ENCODE measurements at regions not wholly inside any gene's neighbourhood (a gene's known extent, or its start where the extent isn't known, plus 50 kb on each side); places are given as distances from the start of the nearest gene placed in this dataset.
A peak's percentile ranks its signal among the peaks of the same experiment; 100 is the strongest.
"Not testable (repeated sequence)": the region's sequence is repeated elsewhere in the genome, so short reads cannot be mapped to it uniquely, and the experiment has no call there.

DNA sequence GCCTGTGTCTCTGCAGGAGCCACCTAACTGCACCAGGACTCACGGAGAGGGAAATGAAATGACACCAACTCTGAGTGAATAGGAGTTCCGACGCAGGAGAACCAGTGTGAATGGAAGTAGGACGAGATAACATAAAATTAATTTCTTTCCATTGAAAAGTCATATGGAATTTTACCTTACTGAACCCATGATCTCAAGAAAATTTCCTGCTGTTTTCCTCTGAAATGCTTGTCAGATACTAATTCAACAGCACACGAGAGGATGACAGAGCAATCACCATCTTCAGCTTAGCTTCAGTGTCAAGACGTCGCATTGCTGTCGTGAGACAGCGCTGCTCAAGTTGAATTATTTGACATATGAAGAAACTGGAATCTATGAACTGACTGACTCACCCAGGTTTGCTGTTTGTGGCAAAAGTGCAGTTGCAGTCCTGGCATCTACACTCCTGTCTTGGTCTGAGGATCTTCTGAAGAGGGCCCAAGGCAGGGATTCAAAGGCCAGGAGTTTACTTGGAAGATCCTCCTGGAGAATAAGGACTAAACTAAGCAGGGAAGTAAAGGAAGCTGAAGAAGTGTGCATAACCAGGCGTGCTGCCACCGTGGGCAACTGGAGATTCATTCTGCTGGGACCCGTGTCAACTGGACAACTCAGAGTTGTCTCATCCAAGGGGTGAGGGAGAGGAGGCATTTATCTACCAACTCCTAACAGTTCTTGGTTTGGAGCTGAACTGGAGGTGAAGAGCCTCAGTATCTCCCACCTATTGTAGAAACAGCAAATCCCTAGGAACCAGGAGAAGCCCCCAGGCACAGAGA, 214.4 kb upstream of the IRS2 start:
- no peak overlapping the region for H3K27ac ChIP-seq
- H3K9ac ChIP-seq = no peak overlapping the region
- peaks cover 15% of the 10 kb centered on the region; the same call in 1 of the 2 replicates for H3K4me1 ChIP-seq
- no peak for TF ChIP-seq Cebpa-rat (IDR thresholded peaks at IDR 0.05)
- H4K20me1 ChIP-seq = no peaks in the 10 kb centered on the region
- no peaks in the 10 kb centered on the region for H3K36me3 ChIP-seq
- no peak overlapping the region for H3K4me3 ChIP-seq
- H3K9me3 ChIP-seq = no peaks in the 10 kb centered on the region; the same call in 1 of the 2 replicates
- H3K27me3 ChIP-seq = no peaks in the 10 kb centered on the region
- H3K4me2 ChIP-seq = no peak overlapping the region

DNA sequence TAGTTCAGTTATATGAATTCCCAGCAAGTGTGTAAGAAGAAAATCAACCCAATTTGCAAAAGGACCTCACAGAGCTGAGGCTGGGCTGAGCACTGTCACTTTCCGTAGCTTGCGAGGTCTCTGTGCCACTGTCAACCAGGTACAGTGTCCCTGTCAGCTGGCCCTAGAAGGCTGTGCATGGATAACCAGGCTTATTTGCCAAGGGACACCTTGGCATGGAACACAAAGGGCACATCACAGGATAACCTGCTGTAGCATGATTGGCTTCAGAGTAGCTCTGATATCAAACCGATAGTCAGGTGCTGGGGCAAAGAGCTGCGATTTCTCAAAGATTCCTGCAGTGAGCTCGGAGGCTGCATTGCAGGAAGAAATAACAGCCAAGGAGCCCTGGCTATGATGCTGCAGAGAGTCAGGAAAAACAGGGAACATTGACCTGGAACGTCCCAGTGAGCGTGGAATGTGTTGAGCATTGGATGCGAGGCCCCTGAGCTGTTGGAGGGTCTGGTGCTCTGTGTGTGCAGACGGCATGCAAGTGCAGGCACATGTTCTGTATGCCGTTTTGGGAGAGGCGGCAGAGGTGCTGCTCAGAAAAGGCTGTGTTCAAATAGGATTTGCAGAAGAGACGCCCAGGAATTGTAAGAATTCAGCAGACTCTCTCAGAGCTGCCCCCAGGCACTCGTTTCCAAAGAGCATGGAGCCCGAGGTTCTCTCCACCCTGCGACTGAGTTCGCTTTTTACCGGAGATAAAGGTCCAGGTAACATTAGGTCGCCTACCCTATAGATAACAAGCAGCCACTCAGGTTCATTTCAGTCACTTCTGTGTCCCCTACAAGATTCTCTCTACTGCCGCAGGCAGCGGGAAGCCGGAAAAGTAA, 213.5 kb upstream of the IRS2 start:
- TF ChIP-seq Cebpa-rat (IDR thresholded peaks at IDR 0.05) = no peak
- Histone ChIP-seq H3K9ac (no peak overlapping the region), H3K36me3 (no peaks in the 10 kb centered on the region), H3K4me3 (no peak overlapping the region), H3K27ac (no peak overlapping the region), H3K4me2 (peak overlapping the region; percentile 4; the same call in 1 of the 2 replicates), H3K4me1 (peaks cover 15% of the 10 kb centered on the region; the same call in 1 of the 2 replicates), H4K20me1 (no peaks in the 10 kb centered on the region), H3K9me3 (peaks cover 7% of the 10 kb centered on the region; the same call in 1 of the 2 replicates), H3K27me3 (no peaks in the 10 kb centered on the region)

DNA sequence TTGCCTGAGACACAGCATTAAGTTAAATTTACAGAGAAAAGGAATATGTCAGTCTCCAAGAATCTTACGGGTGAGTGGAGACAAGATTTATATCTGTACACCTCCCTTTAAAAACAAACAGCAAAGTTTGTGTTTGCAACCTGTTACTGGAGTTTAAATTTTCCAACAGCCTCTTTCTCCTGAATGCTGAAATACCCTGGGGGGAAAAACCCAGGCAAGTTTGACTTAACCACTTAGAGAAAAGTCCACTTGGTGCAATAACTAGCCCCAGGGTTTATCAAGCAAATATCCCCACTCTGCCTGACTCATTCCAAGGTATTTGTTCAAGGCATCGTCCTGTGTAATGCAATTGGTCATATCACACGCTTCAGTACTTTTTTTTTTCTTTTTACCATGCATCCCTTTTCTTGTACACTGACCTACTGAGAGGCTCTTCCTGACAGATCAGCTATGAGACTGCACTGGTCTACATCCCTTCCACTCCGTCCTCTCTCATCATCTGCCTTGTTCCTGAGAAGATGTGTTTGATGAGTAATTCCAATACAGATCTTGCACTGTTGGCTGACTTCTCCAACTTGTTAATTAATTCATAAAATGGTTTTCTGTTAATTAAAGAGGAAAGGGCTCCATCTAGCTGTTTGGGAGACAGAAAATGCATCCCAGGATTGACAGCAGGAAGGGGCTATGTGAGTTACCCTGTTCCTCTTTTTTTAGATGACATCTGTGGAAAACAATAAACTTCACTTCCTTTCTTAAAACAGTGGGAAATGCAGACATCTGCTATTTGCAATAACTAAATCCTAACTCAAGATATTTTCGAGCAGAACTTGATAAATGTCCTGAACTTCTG, 212.5 kb upstream of the IRS2 start:
- no peak for TF ChIP-seq Cebpa-rat (IDR thresholded peaks at IDR 0.05)
- Histone ChIP-seq H3K4me1 (peaks cover 15% of the 10 kb centered on the region; the same call in 1 of the 2 replicates), H3K4me3 (no peak overlapping the region), H4K20me1 (no peaks in the 10 kb centered on the region), H3K9me3 (peaks cover 10% of the 10 kb centered on the region; the same call in 1 of the 2 replicates), H3K36me3 (no peaks in the 10 kb centered on the region), H3K9ac (no peak overlapping the region), H3K4me2 (peak overlapping the region; percentile 4; the same call in 1 of the 2 replicates), H3K27me3 (no peaks in the 10 kb centered on the region), H3K27ac (no peak overlapping the region)

DNA sequence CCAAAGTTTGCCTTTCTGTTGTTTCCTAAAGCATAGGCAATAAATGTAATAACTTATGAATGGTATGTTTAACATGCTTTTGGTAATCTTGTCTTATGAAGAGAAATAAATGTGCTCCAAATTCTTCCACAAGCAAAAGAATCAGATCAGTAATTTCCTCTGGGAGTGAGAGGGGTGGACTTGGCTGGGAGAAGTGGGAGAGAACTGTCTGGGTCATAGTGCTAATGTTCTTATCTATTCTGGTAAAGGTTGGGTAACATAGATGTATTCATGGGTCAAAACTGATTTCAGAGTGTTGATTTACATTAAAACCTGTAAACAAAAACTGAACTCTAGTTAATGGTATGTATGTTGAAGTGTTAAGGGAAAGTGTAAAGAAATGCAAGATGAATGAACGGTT, 211.7 kb upstream of the IRS2 start:
- Histone ChIP-seq H3K27me3 (no peaks in the 10 kb centered on the region), H3K9me3 (peaks cover 12% of the 10 kb centered on the region), H3K27ac (no peak overlapping the region), H3K36me3 (no peaks in the 10 kb centered on the region), H3K4me1 (peaks cover 15% of the 10 kb centered on the region; the same call in 1 of the 2 replicates), H3K4me3 (no peak overlapping the region), H4K20me1 (no peaks in the 10 kb centered on the region), H3K4me2 (no peak overlapping the region), H3K9ac (no peak overlapping the region)
- TF ChIP-seq Cebpa-rat (IDR thresholded peaks at IDR 0.05) = no peak

DNA sequence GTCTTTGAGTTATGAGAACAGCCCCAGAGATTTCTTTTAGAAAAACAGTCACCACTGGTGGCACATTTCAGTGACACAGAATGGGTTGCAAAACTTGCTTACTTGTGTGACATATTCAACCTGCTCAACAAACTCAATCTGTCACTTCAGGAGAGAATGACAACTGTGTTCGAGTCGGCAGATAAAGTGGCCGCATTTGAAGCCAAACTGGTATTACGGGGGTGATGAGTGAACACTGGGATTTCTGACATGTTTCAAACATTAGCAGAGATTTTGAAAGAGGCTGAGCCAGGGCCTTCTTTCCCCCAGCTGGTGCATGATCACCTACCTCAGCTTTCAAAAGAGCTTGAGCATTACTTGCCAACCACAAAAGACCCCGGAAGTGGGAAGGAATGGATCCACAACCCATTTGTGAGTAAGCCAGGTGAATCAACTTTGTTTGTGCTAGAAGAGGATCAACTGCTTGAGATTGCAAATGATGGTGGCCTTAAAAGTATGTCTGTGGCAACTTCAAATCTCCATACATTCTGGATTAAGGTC, 210.7 kb upstream of the IRS2 start:
- H3K4me2 ChIP-seq, H3K27ac ChIP-seq, H3K4me3 ChIP-seq, H3K36me3 ChIP-seq, H4K20me1 ChIP-seq, H3K27me3 ChIP-seq, H3K9ac ChIP-seq: not testable (repeated sequence)
- H3K4me1 ChIP-seq = peaks cover 15% of the 10 kb centered on the region; the same call in 1 of the 2 replicates
- H3K9me3 ChIP-seq = peaks cover 20% of the 10 kb centered on the region

DNA sequence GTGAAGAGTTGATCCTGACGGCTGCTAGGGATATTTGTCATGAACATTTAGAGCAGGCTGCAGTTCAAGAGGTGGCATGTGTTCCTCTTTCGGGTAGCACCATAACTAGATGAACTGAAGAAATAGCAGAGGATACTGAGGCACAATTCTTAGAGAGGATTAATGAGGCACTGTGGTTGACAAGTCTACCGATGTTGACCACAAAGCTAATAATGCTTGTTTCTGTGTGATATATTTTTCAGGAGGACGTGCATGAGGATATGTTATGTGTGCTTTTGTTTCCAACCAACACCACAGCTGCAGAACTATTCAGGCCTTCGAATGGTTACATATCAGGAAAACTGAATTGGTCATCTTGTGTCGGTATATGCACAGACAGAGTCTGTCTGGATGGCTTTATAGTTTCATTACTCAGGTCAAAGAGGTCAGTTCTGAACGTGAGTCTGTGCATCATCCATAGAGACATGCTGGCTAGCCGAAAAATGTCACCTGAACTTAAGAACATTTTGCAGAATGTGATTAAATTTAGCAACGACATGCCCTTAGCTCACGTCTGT, 210.1 kb upstream of the IRS2 start:
- H3K27ac ChIP-seq = no peak overlapping the region
- H4K20me1 ChIP-seq = no peaks in the 10 kb centered on the region
- H3K27me3 ChIP-seq = no peaks in the 10 kb centered on the region
- H3K9ac ChIP-seq = no peak overlapping the region
- H3K36me3 ChIP-seq = no peaks in the 10 kb centered on the region
- peaks cover 20% of the 10 kb centered on the region for H3K9me3 ChIP-seq
- TF ChIP-seq Cebpa-rat (IDR thresholded peaks at IDR 0.05) = no peak
- no peak overlapping the region for H3K4me3 ChIP-seq
- peaks cover 15% of the 10 kb centered on the region; the same call in 1 of the 2 replicates for H3K4me1 ChIP-seq
- H3K4me2 ChIP-seq = no peak overlapping the region

DNA sequence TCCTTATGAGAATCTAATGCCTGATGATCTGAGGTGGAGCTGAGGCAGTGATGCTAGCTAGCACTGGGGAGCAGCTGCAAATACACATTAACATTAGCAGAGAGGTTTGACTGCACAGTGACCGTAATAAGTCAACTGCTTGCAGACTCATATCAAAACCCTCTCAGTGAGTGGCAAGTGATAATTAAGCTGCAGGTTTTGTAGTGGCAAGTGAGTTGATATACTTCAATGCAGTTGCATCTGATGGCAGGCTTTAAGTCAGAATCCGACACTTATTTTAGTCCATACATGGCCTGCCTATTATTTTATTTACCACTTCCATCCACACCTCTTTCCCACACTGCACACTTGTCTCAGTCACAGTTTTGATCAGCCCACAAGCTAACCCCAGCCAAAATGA, 209.2 kb upstream of the IRS2 start:
- Histone ChIP-seq H3K4me1 (peaks cover 15% of the 10 kb centered on the region; the same call in 1 of the 2 replicates), H3K27ac (no peak overlapping the region), H3K36me3 (no peaks in the 10 kb centered on the region), H3K27me3 (no peaks in the 10 kb centered on the region), H4K20me1 (no peaks in the 10 kb centered on the region), H3K9ac (no peak overlapping the region), H3K9me3 (peaks cover 20% of the 10 kb centered on the region), H3K4me3 (no peak overlapping the region), H3K4me2 (no peak overlapping the region)
- TF ChIP-seq Cebpa-rat (IDR thresholded peaks at IDR 0.05) = no peak

DNA sequence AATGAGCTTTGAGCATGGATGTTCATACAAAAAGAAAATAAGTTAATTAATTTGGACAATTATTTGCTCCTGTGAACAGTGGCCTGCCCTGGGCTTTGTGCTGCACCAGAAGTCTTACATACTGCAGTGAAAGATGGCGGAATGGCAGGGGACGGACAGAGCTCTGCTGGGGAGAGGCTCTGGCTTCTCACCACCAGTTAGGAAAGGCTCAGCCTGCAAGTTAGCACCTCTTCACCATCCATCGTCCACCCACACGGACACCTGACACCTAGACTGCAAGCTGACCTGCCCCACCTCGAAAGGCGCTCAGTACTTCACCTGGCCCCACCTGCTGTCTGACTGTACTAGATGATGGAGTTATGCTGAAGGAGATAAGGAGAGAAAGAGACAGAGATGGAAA, 203.9 kb upstream of the IRS2 start:
- Histone ChIP-seq H3K27ac (no peak overlapping the region), H3K9me3 (peaks cover 17% of the 10 kb centered on the region), H3K27me3 (no peaks in the 10 kb centered on the region), H3K4me2 (no peak overlapping the region), H3K36me3 (no peaks in the 10 kb centered on the region), H3K9ac (no peak overlapping the region), H3K4me1 (no peaks in the 10 kb centered on the region), H3K4me3 (no peak overlapping the region), H4K20me1 (no peaks in the 10 kb centered on the region)
- no peak for TF ChIP-seq Cebpa-rat (IDR thresholded peaks at IDR 0.05)

DNA sequence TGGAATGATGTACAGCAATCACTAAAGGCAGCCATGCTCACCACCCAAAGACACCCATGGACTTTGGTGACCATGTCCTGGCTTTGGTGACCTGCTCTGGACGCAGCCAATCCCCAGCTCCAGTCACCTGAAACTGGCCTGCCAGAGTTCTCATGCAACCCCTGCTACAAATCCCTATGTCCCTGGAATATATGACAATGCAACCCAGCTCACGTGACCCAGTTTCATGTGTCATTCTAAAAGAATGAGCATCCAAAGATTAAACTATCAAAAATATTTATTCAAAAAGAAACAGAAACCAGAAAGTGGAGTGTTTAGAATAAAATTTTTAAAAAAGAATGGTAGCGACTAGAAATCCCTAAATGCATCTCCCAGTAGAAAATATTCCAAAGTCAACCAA, 203.3 kb upstream of the IRS2 start:
- Histone ChIP-seq H3K4me2 (no peak overlapping the region), H3K9ac (no peak overlapping the region), H4K20me1 (no peaks in the 10 kb centered on the region), H3K36me3 (no peaks in the 10 kb centered on the region), H3K4me3 (no peak overlapping the region), H3K9me3 (peaks cover 11% of the 10 kb centered on the region), H3K27ac (no peak overlapping the region), H3K27me3 (no peaks in the 10 kb centered on the region), H3K4me1 (no peaks in the 10 kb centered on the region)
- no peak for TF ChIP-seq Cebpa-rat (IDR thresholded peaks at IDR 0.05)

Measured in BLaER1 (cell line).